SU-DHL-6 (cell line): ENCODE measurements at regions not wholly inside any gene's neighbourhood (a gene's known extent, or its start where the extent isn't known, plus 50 kb on each side); places are given as distances from the start of the nearest gene placed in this dataset.

Source experiments
- CTCF ChIP-seq: fragments of 200-600 bp; sonication (generic); IDR thresholded peaks from one replicate; pipeline ENCODE4 v1.5.1; 2017; ENCODE audit warnings: antibody characterized with exemption, mild to moderate bottlenecking, low read length, moderate library complexity; ENCODE audit not compliant: insufficient read depth, poor library complexity, severe bottlenecking
- EZH2phosphoT487 ChIP-seq: fragments of 200-600 bp; sonication (generic), shearing (Covaris generic); conservative IDR thresholded peaks from 2 replicates; pipeline ENCODE4 v1.6.1; 2018; ENCODE audit warnings: mild to moderate bottlenecking, antibody characterized with exemption, low read length, moderate library complexity, mixed read lengths

GRCh38 chr9:24931894-24932293, 386.2 kb upstream of the IZUMO3 start:
- TF ChIP-seq CTCF = no peak
- TF ChIP-seq EZH2phosphoT487 = no peak
